Keratinocyte (primary cell): ENCODE measurements at regions not wholly inside any gene's neighbourhood (a gene's known extent, or its start where the extent isn't known, plus 50 kb on each side); places are given as distances from the start of the nearest gene placed in this dataset.

Source experiments
- EZH2 ChIP-seq: IDR thresholded peaks from one replicate; pipeline ENCODE4 v1.6.1; 2012; ENCODE audit warnings: inconsistent platforms, mild to moderate bottlenecking, low read length, moderate library complexity
- TF ChIP-seq, protein P1 (sequence below), 3 experiments: IDR thresholded peaks in 1 of 3; conservative IDR thresholded peaks in 1 of 3; optimal IDR thresholded peaks in 1 of 3; 2 replicates in 2 of 3; 3 replicates in 1 of 3; pipeline versions ENCODE3 to v1.5.1; 2011; ENCODE audit warnings: low read length in 3 of 3, mild to moderate bottlenecking in 3 of 3, moderate library complexity in 2 of 3, control low read depth in 1 of 3, inconsistent platforms in 1 of 3; ENCODE audit not compliant: insufficient read depth in 2 of 3; ENCODE audit errors: extremely low read depth in 1 of 3

DNA sequence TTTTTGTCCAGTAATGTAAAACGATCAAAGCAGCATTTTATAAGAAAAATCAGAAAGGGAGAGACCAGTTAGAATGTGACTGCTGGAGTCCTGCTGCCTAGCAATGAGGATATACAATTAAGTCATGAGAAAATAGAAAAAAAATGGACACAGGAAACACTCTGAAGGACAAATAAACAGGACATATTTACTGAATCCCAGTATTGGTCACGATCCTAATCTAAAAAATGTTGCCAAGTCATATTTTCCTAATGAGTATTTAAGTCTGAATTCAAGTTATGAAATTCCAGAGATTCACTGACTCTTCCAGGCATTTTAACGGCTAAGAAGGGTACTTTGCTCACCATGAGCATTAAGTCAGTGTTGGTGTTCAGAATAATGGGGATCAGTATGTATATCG lies 154.3 kb upstream of the CCDC54 start:
- TF ChIP-seq, protein P1, sequence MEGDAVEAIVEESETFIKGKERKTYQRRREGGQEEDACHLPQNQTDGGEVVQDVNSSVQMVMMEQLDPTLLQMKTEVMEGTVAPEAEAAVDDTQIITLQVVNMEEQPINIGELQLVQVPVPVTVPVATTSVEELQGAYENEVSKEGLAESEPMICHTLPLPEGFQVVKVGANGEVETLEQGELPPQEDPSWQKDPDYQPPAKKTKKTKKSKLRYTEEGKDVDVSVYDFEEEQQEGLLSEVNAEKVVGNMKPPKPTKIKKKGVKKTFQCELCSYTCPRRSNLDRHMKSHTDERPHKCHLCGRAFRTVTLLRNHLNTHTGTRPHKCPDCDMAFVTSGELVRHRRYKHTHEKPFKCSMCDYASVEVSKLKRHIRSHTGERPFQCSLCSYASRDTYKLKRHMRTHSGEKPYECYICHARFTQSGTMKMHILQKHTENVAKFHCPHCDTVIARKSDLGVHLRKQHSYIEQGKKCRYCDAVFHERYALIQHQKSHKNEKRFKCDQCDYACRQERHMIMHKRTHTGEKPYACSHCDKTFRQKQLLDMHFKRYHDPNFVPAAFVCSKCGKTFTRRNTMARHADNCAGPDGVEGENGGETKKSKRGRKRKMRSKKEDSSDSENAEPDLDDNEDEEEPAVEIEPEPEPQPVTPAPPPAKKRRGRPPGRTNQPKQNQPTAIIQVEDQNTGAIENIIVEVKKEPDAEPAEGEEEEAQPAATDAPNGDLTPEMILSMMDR (optimal IDR thresholded peaks at IDR 0.05 in 1 of 3, IDR thresholded peaks at IDR 0.05 in 1 of 3, conservative IDR thresholded peaks at IDR 0.05 in 1 of 3; ENCODE audit: extremely low read depth in 1 of 3, insufficient read depth in 2 of 3, low read length in 3 of 3) = no peak
- no peak for TF ChIP-seq EZH2
